ENCODE measurements at regions not wholly inside any gene's neighbourhood (a gene's known extent, or its start where the extent isn't known, plus 50 kb on each side); places are given as distances from the start of the nearest gene placed in this dataset.
"Not testable (repeated sequence)": the region's sequence is repeated elsewhere in the genome, so short reads cannot be mapped to it uniquely, and the experiment has no call there.

DNA sequence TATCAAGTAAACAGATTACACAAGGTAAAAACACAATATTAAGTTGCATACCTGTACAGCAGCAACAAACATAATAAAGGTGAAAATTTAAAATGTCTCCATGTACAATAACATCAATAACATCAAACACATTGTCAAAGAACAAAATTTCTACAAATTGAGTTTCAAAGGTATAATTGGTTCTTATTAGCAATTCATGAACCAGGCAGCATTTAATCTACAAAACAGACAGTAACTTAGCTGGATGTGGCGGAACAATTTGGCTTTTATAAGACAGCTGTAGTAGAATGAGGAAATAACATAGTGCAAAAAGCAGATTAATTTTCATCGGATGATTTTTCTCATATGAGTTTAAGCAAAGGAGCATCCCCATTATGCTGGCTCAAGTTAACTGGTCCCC lies 1176.8 kb downstream of the EFNA5 start:
- no peak for DNase-seq

DNA sequence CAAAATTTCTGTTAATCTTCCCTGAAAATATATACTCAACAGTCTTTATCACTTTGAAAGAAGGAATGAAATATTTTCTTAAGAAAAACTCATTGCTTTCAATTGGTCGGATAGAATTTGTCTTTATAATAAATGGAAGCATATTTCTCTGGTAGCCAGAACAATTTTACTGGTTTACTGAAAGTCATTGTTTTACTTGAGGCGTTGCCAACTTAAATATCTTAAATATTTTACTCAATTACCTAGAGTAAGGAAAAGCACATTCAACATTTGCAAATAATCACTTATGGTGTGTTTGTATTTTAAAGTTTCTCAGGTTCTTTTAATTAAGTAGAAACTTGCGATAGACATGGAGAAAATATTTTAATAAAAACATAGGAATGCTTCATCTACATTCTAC lies 1181.7 kb downstream of the EFNA5 start:
- DNase-seq: no peak

DNA sequence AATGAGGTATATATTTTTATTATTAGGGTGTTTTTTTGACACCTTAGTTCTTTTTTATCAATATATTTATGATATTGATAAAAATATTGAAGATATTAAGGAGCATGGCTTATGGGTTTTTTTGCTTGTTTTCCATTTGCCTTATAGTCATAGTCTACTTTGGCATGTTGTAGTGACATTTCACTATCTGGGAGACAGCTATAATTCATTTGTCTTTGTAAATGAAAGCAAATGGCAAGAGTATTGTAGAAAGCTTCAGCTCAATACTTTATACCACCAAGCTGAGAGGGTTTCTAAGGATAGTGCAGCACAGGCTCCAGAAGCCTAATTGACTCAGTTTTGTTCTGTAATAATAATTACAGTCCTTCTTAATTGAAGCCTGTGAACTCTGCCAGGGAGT lies 1182.3 kb downstream of the EFNA5 start:
- no peak for DNase-seq

DNA sequence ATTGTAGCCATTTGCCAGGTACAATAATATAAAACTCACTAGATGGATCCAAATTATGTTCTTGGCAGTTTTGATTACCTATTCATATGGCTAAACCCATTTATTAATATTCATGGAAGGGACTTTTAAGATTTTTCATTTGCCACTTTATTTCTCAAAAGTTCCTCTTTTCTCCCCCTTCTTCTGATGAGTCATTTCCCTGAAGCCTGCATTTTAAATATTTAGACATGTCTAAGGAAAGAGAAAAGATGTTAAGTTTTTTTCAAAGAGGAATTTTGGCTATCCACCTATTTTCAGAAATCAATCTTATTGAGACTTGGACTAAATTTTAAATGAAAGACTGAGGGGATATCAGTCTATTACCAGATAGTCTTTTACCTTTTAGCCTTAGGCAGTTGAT lies 1189.4 kb downstream of the EFNA5 start:
- DNase-seq: no peak

DNA sequence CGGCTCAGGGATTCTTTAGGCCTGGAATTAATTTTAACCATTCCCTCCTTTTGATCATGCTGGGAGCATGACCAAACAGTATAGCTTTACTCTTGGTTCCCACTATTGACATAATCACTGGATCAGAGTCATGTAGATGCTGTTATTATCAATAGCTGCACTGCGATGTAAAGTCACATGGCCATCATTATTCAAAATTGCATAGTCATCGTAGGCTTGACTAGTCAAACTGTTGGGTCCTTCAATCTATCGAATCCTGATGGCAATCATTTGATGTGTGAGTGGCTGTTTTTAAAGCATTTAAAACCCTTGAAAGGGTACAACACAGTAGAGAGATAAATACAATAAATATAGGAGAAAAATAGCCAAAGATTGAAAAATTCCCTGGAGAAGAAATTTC lies 1194.1 kb downstream of the EFNA5 start:
- no peak for DNase-seq

DNA sequence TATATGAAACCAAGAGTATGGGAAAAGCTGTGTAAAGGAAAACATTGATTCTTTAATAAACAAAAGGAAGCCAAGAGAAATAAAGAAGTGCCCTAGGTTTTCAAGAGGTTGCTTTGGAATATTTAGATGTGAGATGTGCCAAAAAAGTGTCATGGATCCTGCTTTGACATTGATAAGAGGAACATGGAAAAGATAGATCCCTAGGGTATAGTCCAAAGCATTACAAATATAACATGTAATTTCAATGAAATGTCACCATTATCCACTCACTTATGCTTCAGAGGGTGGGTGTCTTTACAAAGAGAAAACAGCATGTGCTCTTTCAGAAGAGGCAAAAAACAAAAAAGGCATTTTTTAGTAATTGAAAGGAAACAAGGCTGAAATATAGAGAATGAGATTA lies 1196.7 kb downstream of the EFNA5 start:
- DNase-seq: no peak

DNA sequence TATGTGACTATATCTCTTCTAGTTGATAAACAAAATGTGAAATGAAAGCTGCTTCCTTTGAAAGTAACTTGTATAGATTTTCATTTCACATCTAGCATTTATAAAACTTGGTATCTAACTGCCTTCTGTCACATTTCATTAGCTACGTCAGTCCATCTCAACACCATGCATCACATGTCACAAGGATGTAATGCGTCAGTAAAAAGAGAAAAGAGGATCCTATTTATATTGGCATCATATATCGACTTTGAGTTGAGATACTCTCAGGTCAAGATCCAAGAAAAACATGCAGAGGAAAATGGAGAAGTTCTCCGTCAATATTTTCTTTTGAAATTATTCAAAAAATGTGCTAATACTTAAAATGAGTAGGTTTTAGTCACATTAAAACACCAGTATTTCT lies 1211.2 kb downstream of the EFNA5 start:
- DNase-seq: no peak

DNA sequence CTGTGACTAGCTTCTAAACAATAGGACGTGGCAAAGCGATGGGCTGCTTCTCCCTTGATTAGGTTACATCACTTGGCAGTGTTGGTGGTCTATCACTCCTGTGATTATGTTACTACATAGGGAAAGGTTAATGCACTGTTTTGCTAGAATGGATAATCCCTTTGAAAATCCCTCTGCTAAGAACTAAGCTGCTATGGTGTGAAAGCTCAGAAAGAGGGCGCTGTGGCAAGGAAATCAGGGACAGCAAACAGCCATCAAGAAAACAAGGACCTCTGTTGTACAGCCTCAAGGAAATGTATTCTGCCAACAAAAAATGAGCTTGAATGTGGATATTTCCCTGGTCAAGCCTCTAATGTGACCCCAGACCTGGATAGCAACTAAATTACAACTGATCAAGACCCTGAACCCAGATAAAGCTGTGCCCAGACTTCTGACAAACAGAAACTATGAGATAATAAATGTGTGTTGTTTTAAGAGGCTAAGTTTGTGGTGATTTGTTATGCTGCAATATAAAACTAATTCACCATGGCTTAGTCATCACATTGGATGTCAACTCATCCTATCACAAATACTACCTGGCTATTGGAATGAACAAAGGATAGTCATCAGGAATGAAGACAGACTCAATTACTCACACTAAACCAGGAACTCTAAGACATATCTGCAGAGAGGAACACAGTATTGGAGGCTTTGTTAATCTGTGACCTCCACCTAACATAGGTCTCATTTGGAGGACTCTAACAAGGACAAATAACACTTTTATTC lies 1215.9 kb downstream of the EFNA5 start:
- no peak for DNase-seq

DNA sequence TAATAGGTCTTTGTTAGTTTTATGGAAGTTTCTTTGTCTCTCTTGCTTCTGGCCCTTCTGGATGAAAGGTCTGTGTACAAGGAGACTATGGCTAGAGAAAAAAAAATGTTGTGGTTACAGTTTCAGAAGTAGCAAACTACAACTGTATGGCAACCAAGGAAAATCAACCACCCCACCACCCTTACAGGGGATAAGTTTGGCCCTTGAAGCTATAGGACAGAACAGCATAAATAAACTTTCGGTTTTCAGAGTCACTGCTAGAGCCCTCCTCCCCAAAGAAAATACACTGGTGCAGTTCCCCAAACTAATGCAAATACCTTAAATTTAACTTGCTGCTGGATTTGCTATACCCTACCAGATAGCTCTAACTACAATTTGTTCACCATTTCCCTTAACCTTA lies 1216.7 kb downstream of the EFNA5 start:
- no peak for DNase-seq

DNA sequence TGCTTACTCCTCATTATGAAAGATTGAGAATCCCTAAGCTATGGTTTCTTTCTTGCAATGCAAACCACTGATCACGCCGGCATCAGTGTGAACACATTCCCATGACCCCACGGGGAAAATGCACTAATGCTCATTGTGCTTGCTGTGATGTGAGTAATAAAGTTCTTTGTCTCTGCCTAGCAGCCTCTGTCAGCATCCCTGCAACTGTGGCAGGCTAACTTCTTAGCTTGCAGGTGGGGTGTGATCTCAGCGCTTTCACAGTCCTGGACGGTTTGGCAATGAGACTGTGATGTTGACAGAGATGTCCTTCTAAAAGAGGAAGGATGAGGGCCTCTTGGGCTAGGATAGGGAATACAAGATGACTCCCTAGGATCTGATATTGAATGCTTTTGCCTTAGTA lies 1218.7 kb downstream of the EFNA5 start:
- DNase-seq: no peak

DNA sequence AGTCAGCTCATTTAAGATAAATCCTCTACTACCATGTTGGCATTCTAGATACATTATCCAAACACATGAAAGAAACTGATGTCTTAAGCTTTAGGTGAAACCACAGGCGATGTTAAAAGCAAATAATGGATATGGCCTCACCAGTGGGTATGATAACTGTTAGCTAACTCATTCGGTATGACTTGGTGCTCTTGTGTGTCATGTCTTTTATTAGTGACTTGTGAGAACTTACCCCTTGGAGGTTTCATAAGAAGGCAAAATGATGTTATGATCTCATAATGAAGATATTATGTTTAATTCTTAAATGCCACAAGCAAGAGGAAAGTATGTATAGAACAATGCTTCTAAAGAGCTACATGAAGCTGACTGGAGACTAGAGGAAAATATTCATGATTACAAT lies 1227.0 kb downstream of the EFNA5 start:
- no peak for DNase-seq

DNA sequence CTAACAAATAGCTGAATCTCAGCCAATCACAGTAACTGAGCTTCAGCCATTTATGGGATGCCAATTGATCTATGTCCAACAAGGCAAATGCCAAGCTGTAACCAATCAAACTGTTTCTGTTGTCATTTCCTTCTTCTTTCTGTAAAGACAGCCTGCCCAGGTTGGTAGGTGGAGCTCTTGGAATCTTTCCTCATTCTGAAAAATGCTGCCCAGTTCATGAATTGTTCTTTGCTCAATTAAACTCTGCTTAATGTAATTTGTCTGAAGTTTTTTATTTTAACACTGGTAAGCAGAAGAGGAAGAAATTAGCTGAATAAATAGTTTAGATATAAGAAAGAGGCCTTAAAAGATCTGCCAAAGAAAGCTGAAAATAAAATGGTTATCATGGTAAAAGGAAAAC lies 1235.6 kb downstream of the EFNA5 start:
- DNase-seq: no peak

DNA sequence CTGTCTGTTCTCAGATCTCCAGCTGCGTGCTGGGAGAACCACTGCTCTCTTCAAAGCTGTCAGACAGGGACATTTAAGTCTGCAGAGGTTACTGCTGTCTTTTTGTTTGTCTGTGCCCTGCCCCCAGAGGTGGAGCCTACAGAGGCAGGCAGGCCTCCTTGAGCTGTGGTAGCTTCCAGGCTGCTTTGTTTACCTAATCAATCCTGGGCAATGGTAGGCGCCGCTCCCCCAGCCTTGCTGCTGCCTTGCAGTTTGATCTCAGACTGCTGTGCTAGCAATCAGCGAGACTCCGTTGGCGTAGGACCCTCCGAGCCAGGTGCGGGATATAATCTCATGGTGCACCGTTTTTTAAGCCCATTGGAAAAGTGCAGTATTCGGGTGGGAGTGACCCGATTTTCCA lies 1240.0 kb downstream of the EFNA5 start:
- not testable (repeated sequence) for DNase-seq

DNA sequence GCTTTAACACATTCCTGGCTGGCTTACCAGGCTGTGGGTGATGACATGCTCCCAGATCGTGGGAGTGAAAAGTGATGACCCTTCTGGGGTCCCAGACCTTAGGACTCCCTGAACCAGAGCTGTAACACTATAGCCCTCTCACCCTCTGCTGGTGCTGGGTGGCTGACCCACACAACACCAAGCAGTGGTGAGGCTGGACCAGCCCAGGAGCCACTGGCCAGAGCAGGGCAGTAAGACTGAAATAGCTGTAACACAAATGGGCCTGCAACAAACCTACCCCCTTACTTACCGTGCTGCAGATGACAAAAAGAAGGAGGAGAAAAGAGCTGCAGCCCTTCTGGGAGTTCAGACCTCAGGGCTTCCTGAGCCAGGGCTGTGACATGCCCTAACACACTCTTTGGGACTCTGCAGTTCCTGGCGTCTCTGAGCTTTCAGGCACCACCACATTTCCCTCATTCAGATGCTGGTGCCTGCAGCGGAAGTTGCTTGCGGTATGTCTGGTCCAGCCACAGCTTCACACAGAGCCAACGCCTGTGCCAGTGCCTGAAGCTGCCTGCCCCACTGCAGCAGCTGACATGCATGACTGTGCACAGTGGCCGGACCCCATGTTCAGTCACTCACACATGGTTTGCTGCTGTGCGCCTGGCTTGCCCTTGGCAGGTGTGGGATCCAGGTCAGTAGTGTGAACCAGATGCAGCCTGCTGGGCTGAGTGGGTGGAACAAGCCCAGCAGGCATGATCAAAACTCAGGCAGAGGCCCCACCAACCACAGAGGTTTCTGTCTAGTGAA lies 1247.4 kb downstream of the EFNA5 start:
- no peak for DNase-seq

DNA sequence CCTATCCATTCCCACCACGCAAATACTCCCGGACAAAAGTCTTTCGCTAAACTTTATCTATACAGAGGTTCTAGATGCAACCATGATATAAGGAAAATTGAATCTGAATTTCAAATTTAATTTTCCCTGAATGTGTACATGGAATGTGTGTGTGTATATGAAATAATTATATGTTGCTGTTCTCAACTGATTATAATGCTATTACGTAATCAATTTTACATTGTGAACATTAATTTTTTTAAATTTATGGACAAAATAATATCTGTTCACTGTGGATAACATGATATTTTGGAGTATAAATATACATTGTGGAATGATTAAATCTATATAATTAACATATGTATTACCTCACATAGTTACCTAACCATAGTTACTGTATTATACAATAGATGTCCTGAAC lies 1250.6 kb downstream of the EFNA5 start:
- no peak for DNase-seq

DNA sequence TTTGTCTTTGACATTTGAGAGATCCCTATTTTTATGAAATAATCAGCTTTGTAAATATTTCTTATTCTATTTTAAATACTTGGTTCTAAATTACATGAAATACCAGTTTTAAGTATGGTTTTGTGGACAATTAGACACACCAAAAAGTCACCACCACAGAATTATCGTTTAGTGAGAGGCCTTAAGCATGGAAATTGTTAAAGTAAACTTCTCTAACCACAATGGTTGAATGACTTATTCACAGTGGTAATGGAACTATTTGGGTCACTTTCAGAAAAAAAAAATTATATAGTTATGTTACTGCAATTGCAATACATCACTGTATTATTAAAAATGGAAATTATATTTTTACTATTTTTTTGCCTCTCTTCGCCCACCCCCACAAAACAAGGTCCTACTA lies 1252.5 kb downstream of the EFNA5 start:
- no peak for DNase-seq

DNA sequence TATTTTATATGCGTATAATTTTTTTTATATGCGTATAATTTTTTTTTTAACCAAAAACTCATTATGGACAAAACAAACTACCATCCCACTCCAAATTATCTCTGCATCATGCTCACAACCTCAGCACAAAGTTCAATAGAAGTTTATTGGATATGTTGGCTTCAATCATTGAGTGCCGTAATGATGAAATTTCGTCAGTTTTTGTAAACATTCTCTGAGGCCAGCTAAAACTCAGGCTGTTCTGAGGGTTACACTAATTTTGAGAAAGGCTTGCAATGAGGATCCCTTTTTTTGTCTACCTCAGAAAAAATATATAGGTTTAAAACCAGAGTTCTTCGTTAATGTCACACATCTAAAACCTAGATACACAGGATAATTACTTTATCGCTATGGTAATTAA lies 1253.2 kb downstream of the EFNA5 start:
- DNase-seq: no peak

DNA sequence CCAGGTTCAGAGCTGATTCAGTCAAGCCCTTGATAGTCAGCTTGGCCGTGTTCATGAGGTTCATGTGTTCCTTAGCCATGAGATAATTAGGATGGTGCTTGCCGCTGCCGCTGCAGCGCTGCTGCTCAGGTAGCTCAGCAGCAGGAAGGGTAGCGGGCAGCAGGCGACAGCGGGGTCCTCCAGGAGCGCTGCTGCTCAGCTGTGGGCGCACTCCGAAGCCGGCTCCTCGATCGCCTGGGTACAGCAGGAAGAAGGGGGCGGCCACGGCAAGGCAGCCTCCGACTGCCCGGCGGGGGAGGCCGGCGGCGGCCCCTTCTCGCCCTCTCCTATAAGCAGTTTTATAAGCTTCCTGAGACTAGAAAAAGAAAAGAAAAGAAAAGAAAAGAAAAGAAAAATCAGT lies 1253.6 kb downstream of the EFNA5 start:
- no peak for DNase-seq

DNA sequence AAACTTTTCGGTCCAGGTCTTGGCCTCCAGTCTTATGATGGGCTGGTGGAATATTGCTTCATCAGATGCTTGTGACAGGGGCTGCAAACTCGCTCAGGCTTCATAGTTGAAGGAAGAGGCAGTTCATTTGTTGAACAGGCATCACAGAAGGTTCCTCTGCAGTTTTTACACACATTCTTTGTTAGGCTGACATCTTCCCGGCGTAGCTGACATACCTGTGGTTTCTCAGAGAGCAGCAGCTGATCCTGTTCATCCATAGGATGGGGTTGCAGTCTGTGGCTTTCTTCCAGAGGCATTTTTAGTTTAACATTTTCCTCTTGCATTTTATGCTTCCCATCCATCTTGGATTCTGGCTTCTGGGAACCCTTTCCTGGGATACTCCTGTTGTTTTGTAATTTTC lies 1255.2 kb downstream of the EFNA5 start:
- no peak for DNase-seq

DNA sequence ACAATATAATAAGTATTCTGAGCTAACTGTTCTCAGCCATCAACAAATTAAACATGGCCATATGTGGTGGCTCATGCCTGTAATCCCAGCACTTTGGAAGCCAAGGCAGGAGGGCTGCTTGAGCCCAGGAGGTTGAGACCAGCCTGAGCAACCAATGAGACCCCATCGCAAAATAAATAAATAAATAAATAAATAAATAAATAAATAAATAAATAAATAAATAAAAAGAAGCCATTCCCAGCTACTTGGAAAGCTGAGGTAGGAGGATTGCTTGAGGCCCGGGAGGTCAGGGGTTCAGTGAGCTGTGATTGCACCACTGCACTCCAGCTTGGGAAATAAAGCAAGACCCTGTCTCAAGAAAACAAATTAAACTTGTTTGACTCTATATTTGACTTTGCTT lies 1256.4 kb downstream of the EFNA5 start:
- DNase-seq: no peak

DNA sequence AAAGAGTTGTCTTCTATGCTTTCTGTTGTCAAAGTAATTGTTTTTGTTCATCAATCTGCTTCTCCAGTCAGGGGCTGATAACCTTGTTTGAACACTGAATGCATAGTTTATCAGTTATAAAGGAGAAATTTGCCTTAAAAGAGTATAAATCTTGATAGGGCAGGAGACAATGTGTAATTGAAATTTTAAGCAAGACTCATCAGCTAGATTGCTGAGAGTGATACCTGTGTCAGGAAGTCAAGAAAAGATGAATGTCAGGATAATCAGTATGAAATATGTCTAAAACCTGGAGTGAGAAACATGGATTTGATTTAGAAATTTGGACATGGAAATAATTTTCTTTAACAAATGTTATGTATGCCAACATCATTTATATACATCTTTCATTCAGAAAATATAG lies 1258.1 kb downstream of the EFNA5 start:
- DNase-seq: no peak

DNA sequence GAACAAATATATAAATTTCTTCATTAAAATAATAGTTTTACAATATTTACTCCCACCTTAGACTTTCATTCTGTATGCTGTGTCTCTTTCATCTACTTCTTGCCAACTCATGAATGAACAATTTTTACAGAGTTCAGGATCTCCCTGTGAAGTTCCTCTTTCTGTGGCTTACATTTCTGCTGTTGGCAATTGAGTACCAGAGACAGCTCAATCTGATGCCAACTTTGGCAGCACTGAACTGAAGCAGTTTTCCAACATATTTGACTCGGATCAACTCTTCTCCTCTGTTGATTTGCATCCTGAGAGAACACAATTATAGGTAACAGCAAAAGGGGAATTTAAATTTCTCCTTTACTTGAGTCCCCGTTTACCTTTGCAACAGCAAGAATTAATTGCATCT lies 1262.2 kb downstream of the EFNA5 start:
- no peak for DNase-seq

DNA sequence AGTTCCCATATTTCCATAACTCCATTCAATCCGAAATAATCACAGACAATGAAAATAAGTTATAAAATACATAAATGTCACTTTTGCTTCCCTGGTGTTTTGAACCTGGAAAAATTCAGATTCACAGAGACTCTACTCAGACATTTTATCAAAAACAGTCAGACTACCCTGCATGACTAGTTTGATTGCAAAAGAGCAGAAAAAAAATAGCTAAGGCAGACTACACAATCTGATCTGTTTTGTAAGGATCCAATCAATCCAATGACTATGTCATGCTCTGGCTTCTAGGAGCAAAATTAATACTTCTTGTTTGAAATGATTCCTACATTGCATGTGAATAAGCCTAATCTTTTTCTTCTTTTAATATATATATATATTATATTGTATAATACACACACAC lies 1262.6 kb downstream of the EFNA5 start:
- DNase-seq: no peak

DNA sequence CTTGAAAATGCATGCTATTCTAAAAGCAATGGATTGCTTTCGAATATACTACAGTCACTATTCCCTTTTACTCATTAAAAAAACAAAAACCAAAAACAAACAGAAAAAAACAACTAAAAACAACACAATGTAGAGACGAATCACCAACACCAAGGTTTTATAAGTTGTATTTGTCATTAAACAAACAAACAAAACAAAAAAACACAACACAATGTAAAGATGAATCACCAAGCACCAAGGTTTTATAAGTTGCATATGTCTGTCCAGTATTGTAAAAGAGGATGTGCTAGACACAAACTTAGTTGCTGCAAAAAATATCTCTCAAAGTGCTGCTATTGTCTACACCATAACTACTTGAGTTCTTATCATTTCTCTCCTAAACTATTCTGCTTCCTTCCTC lies 1269.2 kb downstream of the EFNA5 start:
- no peak for DNase-seq

DNA sequence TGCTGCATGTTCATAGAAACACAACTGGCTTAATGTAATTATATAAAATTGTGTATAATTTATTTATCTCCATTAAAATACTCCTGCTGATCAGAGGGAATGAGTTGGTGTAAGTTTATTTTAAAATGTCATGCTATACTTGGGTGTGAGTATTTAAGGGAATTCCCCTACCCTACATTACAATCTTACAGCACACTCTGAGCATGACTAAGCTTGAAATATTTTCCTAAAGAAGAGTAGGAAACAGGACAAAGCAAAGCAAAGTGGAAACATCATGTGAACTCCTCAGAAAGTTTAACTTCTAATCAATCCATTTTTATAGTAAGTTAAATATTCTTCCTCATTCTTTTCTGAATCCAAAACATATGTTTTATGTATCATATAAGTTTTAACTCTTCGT lies 1271.3 kb downstream of the EFNA5 start:
- no peak for DNase-seq

Measured in DMS79 treated with DMSO at 0.1 percent for 48 hours (cell line).